ENCODE measurements at regions not wholly inside any gene's neighbourhood (a gene's known extent, or its start where the extent isn't known, plus 50 kb on each side); places are given as distances from the start of the nearest gene placed in this dataset.

DNA sequence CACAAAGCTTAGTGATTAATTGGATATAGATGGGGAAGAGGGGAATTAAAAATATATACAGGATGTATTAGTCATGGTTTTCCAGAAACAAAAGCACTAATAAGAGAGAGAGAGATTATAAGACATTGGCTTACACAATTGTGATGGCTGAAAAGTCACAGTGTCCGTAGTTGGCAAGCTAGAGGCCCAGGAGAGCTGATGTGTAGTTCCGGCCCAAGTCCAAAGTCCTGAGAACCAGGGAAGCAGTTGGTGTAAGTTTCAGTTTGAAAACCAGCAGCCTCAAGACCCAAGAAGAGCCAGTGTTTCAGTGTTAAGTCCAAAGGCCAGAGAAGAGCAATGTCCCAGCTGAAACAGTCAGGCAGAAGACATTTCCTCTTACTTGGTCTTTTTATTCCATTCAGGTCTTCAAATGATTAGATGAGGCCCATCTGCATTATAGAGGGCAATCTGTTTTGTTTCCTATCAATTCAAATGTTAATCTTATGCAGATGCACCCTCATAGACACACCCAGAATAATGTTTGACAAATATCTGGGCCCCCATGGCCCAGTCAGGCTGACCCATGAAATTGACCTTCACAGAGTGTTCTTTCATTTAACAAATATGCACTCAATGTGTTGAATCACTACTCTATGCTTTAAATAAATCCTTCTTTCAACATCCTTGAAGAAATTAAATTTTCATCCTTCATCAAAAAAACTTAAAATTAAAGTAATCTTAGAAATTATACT is 67.2 kb upstream of the DIO2 start:
- TF ChIP-seq EZH2phosphoT487 (IDR thresholded peaks at IDR 0.05; ENCODE audit: insufficient read depth, low read depth): no peak
- no peak for TF ChIP-seq EZH2 (IDR thresholded peaks at IDR 0.05; ENCODE audit: insufficient read depth, poor library complexity, severe bottlenecking)
